Thyroid gland (tissue), 4 donors: ENCODE measurements at regions not wholly inside any gene's neighbourhood (a gene's known extent, or its start where the extent isn't known, plus 50 kb on each side); places are given as distances from the start of the nearest gene placed in this dataset.

Experiments used
- POLR2A ChIP-seq, 2 donors: fragments of 450-650 bp; IDR thresholded peaks; one replicate each; pipeline ENCODE4 v1.6.1; 2017; ENCODE audit warnings: antibody characterized with exemption in 2 of 2, mild to moderate bottlenecking in 2 of 2, moderate library complexity in 1 of 2
- TF ChIP-seq, protein P1 (sequence below), 6 experiments: fragments of 200-600 bp in 3 of 6; fragments of 450-650 bp in 3 of 6; sonication (generic) in 3 of 6; IDR thresholded peaks; one replicate each; pipeline ENCODE4 v1.5.1; 2016 to 2019; ENCODE audit warnings: antibody characterized with exemption in 6 of 6, mild to moderate bottlenecking in 2 of 6, inconsistent platforms in 1 of 6, moderate library complexity in 1 of 6

DNA sequence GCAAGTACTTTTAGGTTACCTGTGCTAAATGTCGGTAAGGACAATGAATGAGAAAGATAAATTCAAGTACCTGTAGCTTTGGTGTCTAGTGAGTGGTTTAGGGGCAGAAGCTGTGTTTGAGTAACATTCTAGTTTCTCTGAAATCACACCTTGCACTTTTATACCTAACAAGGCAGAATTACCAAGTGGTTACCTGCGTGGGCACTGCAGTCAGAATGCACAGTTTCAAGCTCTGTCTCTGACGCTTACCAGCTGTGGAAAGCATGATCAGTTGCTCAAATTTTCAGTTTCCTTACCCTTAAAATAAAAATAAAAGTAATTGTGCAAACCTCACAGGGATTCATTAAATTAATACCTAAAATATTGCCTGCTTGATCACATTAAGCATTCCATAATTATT lies 846.9 kb upstream of the VRK2 start:
- TF ChIP-seq, protein P1, sequence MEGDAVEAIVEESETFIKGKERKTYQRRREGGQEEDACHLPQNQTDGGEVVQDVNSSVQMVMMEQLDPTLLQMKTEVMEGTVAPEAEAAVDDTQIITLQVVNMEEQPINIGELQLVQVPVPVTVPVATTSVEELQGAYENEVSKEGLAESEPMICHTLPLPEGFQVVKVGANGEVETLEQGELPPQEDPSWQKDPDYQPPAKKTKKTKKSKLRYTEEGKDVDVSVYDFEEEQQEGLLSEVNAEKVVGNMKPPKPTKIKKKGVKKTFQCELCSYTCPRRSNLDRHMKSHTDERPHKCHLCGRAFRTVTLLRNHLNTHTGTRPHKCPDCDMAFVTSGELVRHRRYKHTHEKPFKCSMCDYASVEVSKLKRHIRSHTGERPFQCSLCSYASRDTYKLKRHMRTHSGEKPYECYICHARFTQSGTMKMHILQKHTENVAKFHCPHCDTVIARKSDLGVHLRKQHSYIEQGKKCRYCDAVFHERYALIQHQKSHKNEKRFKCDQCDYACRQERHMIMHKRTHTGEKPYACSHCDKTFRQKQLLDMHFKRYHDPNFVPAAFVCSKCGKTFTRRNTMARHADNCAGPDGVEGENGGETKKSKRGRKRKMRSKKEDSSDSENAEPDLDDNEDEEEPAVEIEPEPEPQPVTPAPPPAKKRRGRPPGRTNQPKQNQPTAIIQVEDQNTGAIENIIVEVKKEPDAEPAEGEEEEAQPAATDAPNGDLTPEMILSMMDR (IDR thresholded peaks at IDR 0.05) = no peak
- TF ChIP-seq POLR2A (IDR thresholded peaks at IDR 0.05) = no peak
